Pancreas (tissue), 10 donors: ENCODE measurements at regions not wholly inside any gene's neighbourhood (a gene's known extent, or its start where the extent isn't known, plus 50 kb on each side); places are given as distances from the start of the nearest gene placed in this dataset.
"Not testable (repeated sequence)": the region's sequence is repeated elsewhere in the genome, so short reads cannot be mapped to it uniquely, and the experiment has no call there.

Experiments used
- ATAC-seq, 4 donors: fragments of 200-7000 bp; cut with Tn5 transposase; one replicate each; pipeline versions ENCODE4 v1.8.0 to v1.9.1; 2020; ENCODE audit warnings: mild to moderate bottlenecking in 4 of 4, moderate library complexity in 4 of 4
- DNase-seq, 6 donors: peaks; one replicate each; pipeline ENCODE4 v3.0.0-alpha.2; 2020
- FAIRE-seq: peaks from 2 replicates; lab custom pipeline; 2012; peaks lifted over from hg19 to GRCh38; lab: Jason Lieb, UNC
- H3K27ac ChIP-seq, 4 donors: fragments of 200-600 bp; sonication (generic); 1 replicate in 3 of 4; 2 replicates in 1 of 4; pipeline versions ENCODE4 v1.5.0 to v1.8.0; 2020
- H3K27me3 ChIP-seq, 4 donors: fragments of 200-600 bp; one replicate each; pipeline ENCODE4 v1.8.0; 2021
- H3K36me3 ChIP-seq, 3 donors: fragments of 200-600 bp; sonication (generic) in 1 of 3; one replicate each; pipeline versions ENCODE4 v1.5.0 to v1.8.0; 2020 to 2021
- H3K4me1 ChIP-seq, 3 donors: fragments of 200-600 bp; one replicate each; pipeline ENCODE4 v1.8.0; 2021
- H3K4me3 ChIP-seq, 4 donors: fragments of 200-600 bp; sonication (generic) in 2 of 4; one replicate each; pipeline versions ENCODE4 v1.5.0 to v1.8.0; 2020 to 2021
- H3K9me3 ChIP-seq, 4 donors: fragments of 200-600 bp; one replicate each; pipeline ENCODE4 v1.8.0; 2021
- CTCF ChIP-seq, 4 donors: fragments of 200-600 bp; sonication (generic) in 3 of 4; IDR thresholded peaks; one replicate each; pipeline versions ENCODE4 v1.5.0 to v1.8.0; 2021; ENCODE audit warnings: antibody characterized with exemption in 4 of 4
- WGBS, 2 donors: extraction: QIAGEN DNeasy Blood & Tissue Kit; methylation state at CpG; one replicate each; pipeline ENCODE4 v1.1.7; 2013; 5-methylcytosine and 5-hydroxymethylcytosine counted together
- intact Hi-C, 3 donors: fragments of 100-400 bp; cut with DNase I; formaldehyde crosslinking; loops; one replicate each; pipeline versions ENCODE4 v1.11.1 to v1.14.2; 2022
- donor health status: healthy with polysubstance abuse.
- donor health status: DM: no; HTN: no; CAD: no; lungs with moderate emphysema.
- donor health status: DM: no; HTN: no; CAD: no.
- donor health status: control.
- donor health status: control.
- donor health status: Bipolar disorder and iron deficiency.
- donor health status: DM: yes; HTN: yes; CAD: no.
- donor health status: DM: no; HTN: no; CAD: no.
- donor health status: DM: no; HTN: no; CAD: no.
- donor health status: DM: yes; HTN: yes; CAD: no.

DNA sequence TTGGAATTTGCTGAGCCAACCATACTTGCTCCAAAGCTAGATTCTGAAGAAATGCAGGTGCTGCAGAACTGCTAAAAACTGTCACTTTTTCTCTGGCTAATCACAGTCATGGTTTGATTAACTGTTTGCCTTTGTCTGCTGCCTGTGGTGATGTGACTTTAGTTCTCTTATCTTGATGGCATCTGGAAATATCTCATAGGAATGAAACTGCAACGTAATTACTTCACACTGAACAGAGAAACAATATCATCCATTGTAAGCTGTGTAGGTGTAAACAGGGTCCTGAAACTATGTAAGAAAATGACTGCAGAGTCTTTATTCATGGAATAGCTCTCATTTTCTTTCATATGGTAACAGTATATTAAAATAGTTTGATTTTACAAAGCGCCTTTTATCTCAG is 721.9 kb upstream of the HS3ST5 start:
- DNase-seq (no peak), ATAC-seq (peak in 1 of 4 donors; percentile 50), FAIRE-seq (no peak)
- TF ChIP-seq CTCF (IDR thresholded peaks at IDR 0.05), result no peak
- H3K27me3 ChIP-seq, result no peaks in the 10 kb centered on the region
- no peak overlapping the region for H3K27ac ChIP-seq
- H3K4me1 ChIP-seq, result no peaks in the 10 kb centered on the region
- WGBS, 2 donors, result 23 to 26% methylated on average over 2 of the region's 2 CpGs
- intact Hi-C loops, result no loop called here
- H3K9me3 ChIP-seq, result no peaks in the 10 kb centered on the region
- H3K36me3 ChIP-seq, result no peaks in the 10 kb centered on the region
- no peak overlapping the region for H3K4me3 ChIP-seq

DNA sequence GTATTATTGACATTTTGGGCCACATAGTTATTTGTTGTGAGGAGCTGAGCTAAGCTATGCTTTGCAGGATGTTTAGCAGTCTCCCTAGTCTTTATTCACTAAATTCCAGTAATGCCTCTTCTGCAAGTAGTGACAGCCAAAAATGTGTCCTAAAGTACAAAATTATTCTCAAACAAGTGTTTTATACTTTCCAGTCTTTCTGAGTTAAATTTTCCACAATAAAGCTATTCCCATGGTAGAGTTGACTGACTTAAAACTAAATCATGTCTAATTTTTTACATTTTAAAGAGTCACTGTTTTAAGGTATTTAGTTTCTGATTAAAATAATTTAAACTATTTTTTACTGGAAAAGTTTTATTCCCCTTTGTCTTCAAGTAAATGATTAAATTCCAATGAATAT is 717.8 kb upstream of the HS3ST5 start:
- Histone ChIP-seq H3K9me3 (no peaks in the 10 kb centered on the region), H3K27ac (no peak overlapping the region), H3K27me3 (no peaks in the 10 kb centered on the region), H3K4me3 (no peak overlapping the region), H3K36me3 (no peaks in the 10 kb centered on the region), H3K4me1 (no peaks in the 10 kb centered on the region)
- DNase-seq, result no peak
- no peak for TF ChIP-seq CTCF (IDR thresholded peaks at IDR 0.05)
- ATAC-seq, result no peak
- no peak for FAIRE-seq
- intact Hi-C loops, result no loop called here

- ATAC-seq, result no peak
- Histone ChIP-seq H3K4me3 (no peak overlapping the region), H3K36me3 (no peaks in the 10 kb centered on the region), H3K27me3 (no peaks in the 10 kb centered on the region), H3K27ac (no peak overlapping the region), H3K9me3 (no peaks in the 10 kb centered on the region), H3K4me1 (no peaks in the 10 kb centered on the region)
- TF ChIP-seq CTCF (IDR thresholded peaks at IDR 0.05), result no peak
- 59 to 69% methylated on average over 3 of the region's 3 CpGs for WGBS, 2 donors
- FAIRE-seq, result no peak
- intact Hi-C loops, result no loop called here
- DNase-seq, result no peak
Observed at GRCh38 chr6:115058414-115059211, 715.8 kb upstream of the HS3ST5 start.

GRCh38 chr6:115055579-115055978 is 712.8 kb upstream of the HS3ST5 start:
- Histone ChIP-seq H3K27me3 (no peaks in the 10 kb centered on the region), H3K36me3 (no peaks in the 10 kb centered on the region), H3K9me3 (no peaks in the 10 kb centered on the region), H3K4me3 (no peak overlapping the region), H3K27ac (no peak overlapping the region), H3K4me1 (no peaks in the 10 kb centered on the region)
- DNase-seq, result no peak
- no peak for TF ChIP-seq CTCF (IDR thresholded peaks at IDR 0.05)
- ATAC-seq, result no peak
- intact Hi-C loops, result no loop called here
- FAIRE-seq, result no peak

- 36 to 55% methylated on average over 3 of the region's 3 CpGs for WGBS, 2 donors
- FAIRE-seq, H3K9me3 ChIP-seq, H3K4me1 ChIP-seq, H3K36me3 ChIP-seq, H3K27me3 ChIP-seq, intact Hi-C loops, DNase-seq, H3K27ac ChIP-seq, H3K4me3 ChIP-seq: not testable (repeated sequence)
- peak in 1 of 4 donors; percentile 37 for ATAC-seq
Observed at GRCh38 chr6:115054242-115054641, 711.4 kb upstream of the HS3ST5 start.
